ENCODE measurements at regions not wholly inside any gene's neighbourhood (a gene's known extent, or its start where the extent isn't known, plus 50 kb on each side); places are given as distances from the start of the nearest gene placed in this dataset.

- H3K27ac Mint-ChIP-seq = no peak overlapping the region
- peaks cover 17% of the 10 kb centered on the region for H3K9me3 Mint-ChIP-seq
- no peak overlapping the region for H3K4me3 Mint-ChIP-seq
- no peaks in the 10 kb centered on the region for H3K36me3 Mint-ChIP-seq
- DNase-seq = no peak
- CTCF ChIA-PET = no interaction called here
- no peaks in the 10 kb centered on the region for H3K4me1 Mint-ChIP-seq
- H3K27me3 Mint-ChIP-seq = no peaks in the 10 kb centered on the region
These were observed 811.1 kb downstream of the UQCRFS1 start for GRCh38 chr19:28401739-28402424.

GRCh38 chr19:28400953-28401671, 811.8 kb downstream of the UQCRFS1 start:
- Mint-ChIP-seq H3K27me3 (no peaks in the 10 kb centered on the region), H3K4me1 (no peaks in the 10 kb centered on the region), H3K4me3 (no peak overlapping the region), H3K27ac (no peak overlapping the region), H3K36me3 (no peaks in the 10 kb centered on the region), H3K9me3 (peaks cover 17% of the 10 kb centered on the region)
- DNase-seq = no peak
- CTCF ChIA-PET = no interaction called here

DNA sequence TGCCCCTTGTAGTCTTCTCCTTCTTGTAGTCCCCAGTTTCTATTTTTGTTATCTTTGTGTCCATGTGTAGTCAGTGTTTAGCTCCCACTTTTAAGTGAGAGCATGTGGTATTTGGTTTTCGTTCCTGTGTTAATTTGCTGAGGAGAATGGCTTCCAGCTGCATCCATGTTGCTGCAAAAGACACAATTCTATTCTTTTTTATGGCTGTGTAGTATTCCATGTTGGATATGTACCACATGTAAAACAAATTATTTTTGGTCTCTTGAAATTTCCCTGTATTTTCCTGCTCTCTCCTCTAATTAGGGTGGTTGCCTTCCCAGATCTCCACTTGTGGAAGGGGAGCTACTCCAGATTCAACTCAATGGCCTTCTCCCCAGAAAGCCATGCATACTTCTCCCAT, 813.8 kb downstream of the UQCRFS1 start:
- Mint-ChIP-seq H3K36me3 (no peaks in the 10 kb centered on the region), H3K4me3 (no peak overlapping the region), H3K9me3 (peaks cover 18% of the 10 kb centered on the region), H3K27me3 (no peaks in the 10 kb centered on the region), H3K4me1 (peaks cover 4% of the 10 kb centered on the region), H3K27ac (no peak overlapping the region)
- CTCF ChIA-PET = no interaction called here
- DNase-seq = no peak

DNA sequence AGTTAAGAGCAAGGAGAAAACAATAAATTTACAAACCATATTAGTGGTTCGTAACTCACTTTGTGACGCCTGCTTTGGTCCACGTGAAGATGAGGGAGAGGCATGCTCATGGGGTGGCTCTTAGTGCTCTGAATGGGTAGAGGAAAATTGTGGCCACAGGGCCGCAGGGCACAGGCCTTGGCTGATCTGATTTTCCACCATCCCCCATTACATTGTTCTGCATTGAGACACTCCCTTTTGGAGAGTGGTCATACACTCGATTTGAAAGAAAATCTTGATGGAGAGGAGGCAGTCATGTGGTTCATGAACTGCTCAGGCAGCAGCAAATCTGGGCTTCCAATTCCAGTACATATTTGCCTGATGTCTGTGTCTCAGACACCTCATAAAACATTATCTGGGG, 815.2 kb downstream of the UQCRFS1 start:
- CTCF ChIA-PET = no interaction called here
- no peaks in the 10 kb centered on the region for H3K36me3 Mint-ChIP-seq
- H3K4me1 Mint-ChIP-seq = peaks cover 6% of the 10 kb centered on the region
- H3K27me3 Mint-ChIP-seq = no peaks in the 10 kb centered on the region
- no peak for DNase-seq
- H3K4me3 Mint-ChIP-seq = no peak overlapping the region
- H3K9me3 Mint-ChIP-seq = peaks cover 14% of the 10 kb centered on the region
- no peak overlapping the region for H3K27ac Mint-ChIP-seq

DNA sequence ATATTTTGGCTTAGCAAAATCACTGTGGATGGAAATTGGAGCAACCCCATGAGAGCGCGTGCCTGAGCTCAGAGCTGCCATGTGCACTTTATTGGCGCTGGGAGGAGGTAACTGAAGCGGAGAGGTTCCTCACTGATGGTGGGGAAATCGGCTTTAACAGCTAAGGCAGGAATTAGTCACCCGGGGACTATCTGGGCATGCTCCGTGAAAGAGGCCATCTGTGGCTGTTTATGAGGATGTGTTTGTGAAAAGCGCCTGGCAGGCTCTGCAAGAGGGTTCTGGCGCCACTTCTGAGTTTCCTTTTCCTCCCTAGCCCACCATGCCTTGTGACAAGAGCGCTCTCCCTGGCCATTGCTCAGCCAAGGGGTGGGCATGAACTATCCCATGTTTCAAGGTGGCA, 815.6 kb downstream of the UQCRFS1 start:
- CTCF ChIA-PET = no interaction called here
- peaks cover 6% of the 10 kb centered on the region for H3K4me1 Mint-ChIP-seq
- no peak overlapping the region for H3K4me3 Mint-ChIP-seq

DNA sequence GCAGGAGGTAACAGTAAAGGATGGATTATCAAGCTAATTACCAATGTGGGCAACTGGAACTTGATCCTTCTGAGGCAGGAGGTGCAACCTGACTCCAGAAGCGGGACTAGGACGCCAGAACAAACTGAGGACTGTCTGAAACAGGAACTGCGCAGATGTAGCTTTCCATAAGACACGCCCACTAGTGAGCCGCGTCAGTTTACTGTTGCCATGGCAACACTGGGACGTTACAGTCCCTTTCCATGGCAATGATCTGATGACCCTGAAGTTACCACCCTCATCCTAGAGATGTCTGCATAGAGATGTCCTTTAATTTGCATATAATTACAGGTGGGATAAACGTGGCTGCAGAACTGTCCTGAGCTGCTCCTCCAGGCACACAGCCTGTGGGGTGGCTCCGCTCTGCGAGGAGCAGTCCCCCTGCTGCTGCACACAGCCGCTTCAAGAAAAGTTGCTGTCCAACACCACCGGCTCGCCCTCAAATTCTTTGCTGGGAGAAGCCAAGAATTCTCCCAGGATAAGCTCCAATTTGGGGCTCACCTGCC, 816.6 kb downstream of the UQCRFS1 start:
- H3K27ac Mint-ChIP-seq = no peak overlapping the region
- peaks cover 6% of the 10 kb centered on the region for H3K4me1 Mint-ChIP-seq
- CTCF ChIA-PET = no interaction called here
- no peaks in the 10 kb centered on the region for H3K36me3 Mint-ChIP-seq
- no peak for DNase-seq
- no peaks in the 10 kb centered on the region for H3K27me3 Mint-ChIP-seq
- H3K4me3 Mint-ChIP-seq = no peak overlapping the region
- H3K9me3 Mint-ChIP-seq = peaks cover 17% of the 10 kb centered on the region

More for the DNA sequence above, 815.6 kb downstream of the UQCRFS1 start:
- Mint-ChIP-seq H3K36me3 (no peaks in the 10 kb centered on the region), H3K9me3 (peaks cover 14% of the 10 kb centered on the region), H3K27ac (no peak overlapping the region), H3K27me3 (no peaks in the 10 kb centered on the region)
- no peak for DNase-seq

GRCh38 chr19:28394725-28395124, 818.2 kb downstream of the UQCRFS1 start:
- no peak overlapping the region for H3K4me3 Mint-ChIP-seq
- peaks cover 17% of the 10 kb centered on the region for H3K9me3 Mint-ChIP-seq
- CTCF ChIA-PET = no interaction called here
- no peaks in the 10 kb centered on the region for H3K27me3 Mint-ChIP-seq
- H3K4me1 Mint-ChIP-seq = peaks cover 6% of the 10 kb centered on the region
- DNase-seq = no peak
- no peaks in the 10 kb centered on the region for H3K36me3 Mint-ChIP-seq
- peak overlapping the region; percentile 71 for H3K27ac Mint-ChIP-seq

GRCh38 chr19:28393574-28394336, 819.2 kb downstream of the UQCRFS1 start:
- H3K9me3 Mint-ChIP-seq = peaks cover 12% of the 10 kb centered on the region
- peaks cover 6% of the 10 kb centered on the region for H3K4me1 Mint-ChIP-seq
- H3K36me3 Mint-ChIP-seq = no peaks in the 10 kb centered on the region
- no peaks in the 10 kb centered on the region for H3K27me3 Mint-ChIP-seq
- CTCF ChIA-PET = no interaction called here
- H3K4me3 Mint-ChIP-seq = no peak overlapping the region
- no peak for DNase-seq
- H3K27ac Mint-ChIP-seq = peak overlapping the region; percentile 71

GRCh38 chr19:28388988-28389387, 824.0 kb downstream of the UQCRFS1 start:
- no peak overlapping the region for H3K4me3 Mint-ChIP-seq
- H3K27me3 Mint-ChIP-seq = no peaks in the 10 kb centered on the region
- DNase-seq = no peak
- H3K9me3 Mint-ChIP-seq = peaks cover 14% of the 10 kb centered on the region
- no peak overlapping the region for H3K27ac Mint-ChIP-seq
- peaks cover 3% of the 10 kb centered on the region for H3K4me1 Mint-ChIP-seq
- CTCF ChIA-PET = no interaction called here
- no peaks in the 10 kb centered on the region for H3K36me3 Mint-ChIP-seq

DNA sequence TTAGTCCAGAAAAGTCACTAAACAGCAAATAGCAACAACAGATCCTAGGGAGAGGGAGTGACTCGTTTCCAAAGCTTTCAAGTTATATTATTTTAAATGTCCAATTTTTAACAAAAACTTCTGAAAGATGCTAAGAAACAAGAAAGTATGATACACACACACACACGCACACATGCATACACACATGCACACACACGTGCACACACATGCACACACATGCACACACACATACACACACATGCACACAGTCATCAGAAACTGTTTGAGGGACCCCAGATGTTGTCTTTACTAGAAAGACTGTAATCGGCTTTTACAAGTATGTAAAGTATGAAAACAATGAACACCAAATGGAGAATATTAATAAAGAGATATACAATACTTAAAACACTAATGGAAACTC, 825.4 kb downstream of the UQCRFS1 start:
- no peak overlapping the region for H3K27ac Mint-ChIP-seq
- DNase-seq = no peak
- no peak overlapping the region for H3K4me3 Mint-ChIP-seq
- H3K27me3 Mint-ChIP-seq = no peaks in the 10 kb centered on the region
- no peaks in the 10 kb centered on the region for H3K36me3 Mint-ChIP-seq
- peaks cover 17% of the 10 kb centered on the region for H3K9me3 Mint-ChIP-seq
- no peaks in the 10 kb centered on the region for H3K4me1 Mint-ChIP-seq
- CTCF ChIA-PET = no interaction called here

DNA sequence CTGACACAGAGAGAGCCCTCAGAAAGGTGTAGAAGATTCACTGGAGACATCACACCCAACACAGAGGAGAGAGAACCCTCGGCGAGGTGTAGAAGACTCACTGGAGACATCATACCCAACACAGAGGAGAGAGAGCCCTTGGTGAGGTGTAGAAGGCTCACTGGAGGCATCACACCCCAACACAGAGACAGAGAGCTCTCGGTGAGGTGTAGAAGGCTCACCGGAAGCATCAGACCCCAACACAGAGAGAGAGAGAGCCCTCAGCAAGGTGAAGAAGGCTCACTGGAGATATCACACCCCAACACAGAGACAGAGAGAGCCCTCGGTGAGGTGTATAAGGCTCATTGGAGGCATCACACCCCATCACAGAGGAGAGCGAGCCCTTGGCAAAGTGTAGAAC, 826.5 kb downstream of the UQCRFS1 start:
- Mint-ChIP-seq H3K9me3 (peaks cover 14% of the 10 kb centered on the region), H3K4me3 (no peak overlapping the region), H3K27ac (no peak overlapping the region), H3K27me3 (no peaks in the 10 kb centered on the region), H3K36me3 (no peaks in the 10 kb centered on the region), H3K4me1 (no peaks in the 10 kb centered on the region)
- CTCF ChIA-PET = no interaction called here
- DNase-seq = no peak

GRCh38 chr19:28386066-28386465, 826.9 kb downstream of the UQCRFS1 start:
- DNase-seq = no peak
- H3K9me3 Mint-ChIP-seq = peaks cover 16% of the 10 kb centered on the region
- H3K36me3 Mint-ChIP-seq = no peaks in the 10 kb centered on the region
- no peak overlapping the region for H3K27ac Mint-ChIP-seq
- no peaks in the 10 kb centered on the region for H3K4me1 Mint-ChIP-seq
- H3K4me3 Mint-ChIP-seq = no peak overlapping the region
- CTCF ChIA-PET = interaction anchor here (1.1 kb wide), 1 partner anchor 32 kb away, joined by 3 read pairs; no protein-coding TSS in a partner anchor
- no peaks in the 10 kb centered on the region for H3K27me3 Mint-ChIP-seq

DNA sequence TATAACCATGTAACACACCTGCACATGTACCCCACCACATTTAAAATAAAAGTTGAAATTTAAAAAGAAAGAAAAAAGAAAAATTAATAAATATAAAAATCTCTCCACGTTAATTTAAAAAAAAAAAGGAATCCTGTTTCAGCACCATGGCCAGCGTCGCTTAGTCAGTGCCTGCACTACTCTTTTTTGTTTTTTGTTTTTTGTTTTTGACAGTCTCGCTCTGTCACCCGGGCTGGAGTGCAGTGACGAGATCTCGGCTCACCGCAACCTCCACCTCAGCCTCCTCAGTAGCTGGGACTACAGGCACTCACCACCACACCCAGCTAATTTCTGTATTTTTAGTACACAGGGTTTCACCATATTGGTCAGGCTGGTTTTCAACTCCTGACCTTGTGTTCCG, 835.9 kb downstream of the UQCRFS1 start:
- no peaks in the 10 kb centered on the region for H3K27me3 Mint-ChIP-seq
- no peak for DNase-seq
- H3K4me3 Mint-ChIP-seq = no peak overlapping the region
- CTCF ChIA-PET = no interaction called here
- peaks cover 22% of the 10 kb centered on the region for H3K9me3 Mint-ChIP-seq
- no peaks in the 10 kb centered on the region for H3K36me3 Mint-ChIP-seq
- H3K4me1 Mint-ChIP-seq = no peaks in the 10 kb centered on the region
- H3K27ac Mint-ChIP-seq = no peak overlapping the region

- peaks cover 19% of the 10 kb centered on the region for H3K9me3 Mint-ChIP-seq
- no peaks in the 10 kb centered on the region for H3K36me3 Mint-ChIP-seq
- no peaks in the 10 kb centered on the region for H3K4me1 Mint-ChIP-seq
- DNase-seq = no peak
- CTCF ChIA-PET = no interaction called here
- H3K4me3 Mint-ChIP-seq = no peak overlapping the region
- H3K27me3 Mint-ChIP-seq = no peaks in the 10 kb centered on the region
- H3K27ac Mint-ChIP-seq = no peak overlapping the region
These were observed 838.0 kb downstream of the UQCRFS1 start for GRCh38 chr19:28374971-28375370.
